AG04450 (cell line): ENCODE measurements at regions not wholly inside any gene's neighbourhood (a gene's known extent, or its start where the extent isn't known, plus 50 kb on each side); places are given as distances from the start of the nearest gene placed in this dataset.

Experiments used
- CTCF ChIA-PET: fragments of 300-600, 350-600 bp; formaldehyde crosslinking; extraction: SDS; loops from one replicate; lab custom pipeline; 2022; ENCODE audit warnings: antibody characterized with exemption, inconsistent platforms; lab: Charles Lee
- POLR2A ChIA-PET: fragments of 350-600 bp; formaldehyde crosslinking; extraction: SDS; loops from one replicate; lab custom pipeline; 2021; ENCODE audit warnings: antibody characterized with exemption, inconsistent platforms; lab: Yijun Ruan, JAX
- DNase-seq: peaks from one replicate; pipeline ENCODE4 v3.0.0-alpha.2; 2011; ENCODE audit warnings: low read depth, low spot score
- H3K27ac ChIP-seq: one replicate; pipeline ENCODE4 v1.5.1; 2012; ENCODE audit warnings: low read depth, low read length, control low read depth
- H3K27me3 ChIP-seq: one replicate; pipeline ENCODE4 v1.6.0; 2012; ENCODE audit warnings: low read length; ENCODE audit not compliant: control insufficient read depth, insufficient read depth
- H3K4me3 ChIP-seq: 2 replicates; pipeline ENCODE4 v1.5.1; 2011; ENCODE audit warnings: mild to moderate bottlenecking, low read depth, low read length, control low read depth
- H3K9me3 ChIP-seq: 2 replicates; pipeline ENCODE4 v1.5.1; 2012; ENCODE audit warnings: low read length; ENCODE audit not compliant: control insufficient read depth, insufficient read depth
- TF ChIP-seq, protein P1 (sequence below): IDR thresholded peaks from 2 replicates; pipeline ENCODE4 v1.5.1; 2011; ENCODE audit warnings: low read depth, low read length, control low read depth, inconsistent platforms

DNA sequence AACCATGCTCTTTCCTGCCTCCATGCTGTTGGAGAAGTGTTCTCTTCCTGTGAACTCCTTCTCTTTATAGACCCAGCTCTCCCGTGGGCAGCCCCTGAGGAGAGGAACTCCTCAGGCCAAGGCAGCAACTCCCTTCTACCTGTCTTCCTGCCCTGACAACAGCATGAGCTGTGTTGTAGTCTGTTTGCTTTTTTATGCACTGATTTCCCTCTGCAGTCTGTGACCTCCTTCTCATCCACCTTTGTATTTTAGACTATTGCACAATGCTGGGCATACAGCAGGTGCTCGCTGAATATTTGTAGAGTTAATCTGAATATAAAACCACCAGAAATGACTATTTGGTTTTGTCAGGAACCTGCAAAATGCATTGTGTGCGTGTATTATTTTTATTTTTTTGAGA, 152.2 kb upstream of the CHD6 start:
- H3K27me3 ChIP-seq, result peaks cover 2% of the 10 kb centered on the region
- TF ChIP-seq, protein P1, sequence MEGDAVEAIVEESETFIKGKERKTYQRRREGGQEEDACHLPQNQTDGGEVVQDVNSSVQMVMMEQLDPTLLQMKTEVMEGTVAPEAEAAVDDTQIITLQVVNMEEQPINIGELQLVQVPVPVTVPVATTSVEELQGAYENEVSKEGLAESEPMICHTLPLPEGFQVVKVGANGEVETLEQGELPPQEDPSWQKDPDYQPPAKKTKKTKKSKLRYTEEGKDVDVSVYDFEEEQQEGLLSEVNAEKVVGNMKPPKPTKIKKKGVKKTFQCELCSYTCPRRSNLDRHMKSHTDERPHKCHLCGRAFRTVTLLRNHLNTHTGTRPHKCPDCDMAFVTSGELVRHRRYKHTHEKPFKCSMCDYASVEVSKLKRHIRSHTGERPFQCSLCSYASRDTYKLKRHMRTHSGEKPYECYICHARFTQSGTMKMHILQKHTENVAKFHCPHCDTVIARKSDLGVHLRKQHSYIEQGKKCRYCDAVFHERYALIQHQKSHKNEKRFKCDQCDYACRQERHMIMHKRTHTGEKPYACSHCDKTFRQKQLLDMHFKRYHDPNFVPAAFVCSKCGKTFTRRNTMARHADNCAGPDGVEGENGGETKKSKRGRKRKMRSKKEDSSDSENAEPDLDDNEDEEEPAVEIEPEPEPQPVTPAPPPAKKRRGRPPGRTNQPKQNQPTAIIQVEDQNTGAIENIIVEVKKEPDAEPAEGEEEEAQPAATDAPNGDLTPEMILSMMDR, result no peak
- no peak overlapping the region for H3K27ac ChIP-seq
- no peak for DNase-seq
- ChIA-PET POLR2A (no interaction called here), CTCF (no interaction called here)
- H3K9me3 ChIP-seq, result no peaks in the 10 kb centered on the region
- no peak overlapping the region for H3K4me3 ChIP-seq

DNA sequence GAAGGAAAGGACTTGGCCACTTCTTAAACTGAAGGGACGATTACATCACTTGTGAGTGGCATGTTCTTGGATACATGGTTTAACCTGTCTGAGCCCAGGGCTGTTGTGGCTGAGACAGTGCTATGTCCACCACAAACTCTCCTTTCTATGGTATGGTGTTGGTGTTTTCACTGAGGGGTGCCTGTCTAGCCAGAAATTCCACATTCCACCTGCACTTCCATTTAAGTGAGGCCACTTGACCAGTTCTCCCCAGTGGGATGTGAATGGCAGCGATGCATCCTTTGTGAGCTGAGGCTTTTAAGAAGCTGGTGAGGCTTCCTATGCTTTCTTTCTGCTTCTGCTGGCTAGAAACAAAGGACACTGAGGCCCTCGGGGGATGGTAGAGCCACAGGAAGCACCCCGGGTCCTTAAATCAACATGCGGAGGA, 151.4 kb upstream of the CHD6 start:
- Histone ChIP-seq H3K27ac (no peak overlapping the region), H3K9me3 (no peaks in the 10 kb centered on the region), H3K4me3 (no peak overlapping the region), H3K27me3 (peaks cover 2% of the 10 kb centered on the region)
- TF ChIP-seq, protein P1, result no peak
- POLR2A ChIA-PET, result no interaction called here
- no peak for DNase-seq
- CTCF ChIA-PET, result no interaction called here

DNA sequence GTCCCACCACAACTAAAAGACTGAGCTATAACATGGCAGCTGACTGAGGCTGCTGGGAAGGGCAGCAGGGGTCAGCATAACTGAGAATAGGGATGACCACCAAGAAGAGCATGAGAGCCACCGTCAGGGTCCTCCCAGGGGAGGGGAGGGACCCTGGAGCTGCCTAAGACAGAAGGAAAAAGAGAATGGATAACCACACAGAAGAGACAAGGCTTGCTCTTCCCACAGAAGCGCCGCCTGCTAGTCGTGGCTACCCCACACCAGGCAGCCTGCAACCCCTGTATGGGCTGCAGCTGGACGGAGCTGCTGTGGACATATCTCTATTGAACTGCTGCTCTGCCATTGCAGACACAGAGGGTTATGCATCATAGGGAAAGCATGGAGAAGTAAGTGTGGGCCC, 132.0 kb upstream of the CHD6 start:
- H3K9me3 ChIP-seq, result no peaks in the 10 kb centered on the region
- H3K27me3 ChIP-seq, result no peaks in the 10 kb centered on the region
- no peak overlapping the region for H3K27ac ChIP-seq
- ChIA-PET POLR2A (no interaction called here), CTCF (interaction anchor here (1.9 kb wide), 1 partner anchor 16 kb away, joined by 6 read pairs; no protein-coding TSS in a partner anchor)
- no peak overlapping the region for H3K4me3 ChIP-seq
- TF ChIP-seq, protein P1, result no peak
- DNase-seq, result no peak

DNA sequence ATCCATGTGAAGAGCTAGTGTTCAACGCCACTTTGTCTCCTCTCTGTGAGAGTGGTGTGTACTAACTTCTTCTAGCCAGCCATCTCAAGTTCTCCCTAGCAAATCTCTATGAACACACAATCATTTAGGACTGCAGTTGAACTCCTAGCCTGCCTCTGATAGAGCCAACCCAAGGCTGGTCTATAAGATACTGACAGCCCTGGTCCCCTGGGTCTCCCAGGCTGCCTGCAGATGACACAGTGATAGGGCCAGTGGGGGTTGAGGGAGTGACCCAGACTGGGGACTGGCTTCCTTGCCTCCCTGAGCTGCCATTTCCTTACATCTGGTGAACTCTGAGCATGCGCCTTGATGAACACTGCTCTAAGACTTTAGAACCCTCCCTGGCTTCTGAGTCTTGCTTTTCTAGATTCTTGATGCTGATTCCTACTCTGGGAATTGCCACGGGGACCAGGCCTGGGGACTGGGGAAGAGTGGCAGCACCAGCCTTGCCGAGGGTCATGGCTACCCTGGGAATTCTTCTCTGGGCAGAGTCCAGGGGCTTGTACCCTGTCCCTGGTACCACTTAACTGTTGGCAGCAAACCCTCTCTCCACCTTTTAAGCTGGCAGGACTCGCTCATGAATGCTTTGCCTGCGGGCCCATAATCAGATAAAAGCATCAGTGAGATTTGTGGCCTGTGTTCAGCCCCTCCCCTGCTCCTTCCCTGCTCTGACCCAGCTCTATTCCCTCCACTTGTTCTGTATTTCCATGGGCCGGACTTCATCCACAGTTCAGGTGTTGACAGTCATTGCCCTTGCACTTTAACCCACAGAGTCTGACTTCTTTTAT, 130.8 kb upstream of the CHD6 start:
- no peak for DNase-seq
- CTCF ChIA-PET, result interaction anchor here (1.9 to 3.5 kb wide), 2 partner anchors 10 to 15 kb away, joined by 6 to 14 read pairs; no protein-coding TSS in a partner anchor
- POLR2A ChIA-PET, result no interaction called here

DNA sequence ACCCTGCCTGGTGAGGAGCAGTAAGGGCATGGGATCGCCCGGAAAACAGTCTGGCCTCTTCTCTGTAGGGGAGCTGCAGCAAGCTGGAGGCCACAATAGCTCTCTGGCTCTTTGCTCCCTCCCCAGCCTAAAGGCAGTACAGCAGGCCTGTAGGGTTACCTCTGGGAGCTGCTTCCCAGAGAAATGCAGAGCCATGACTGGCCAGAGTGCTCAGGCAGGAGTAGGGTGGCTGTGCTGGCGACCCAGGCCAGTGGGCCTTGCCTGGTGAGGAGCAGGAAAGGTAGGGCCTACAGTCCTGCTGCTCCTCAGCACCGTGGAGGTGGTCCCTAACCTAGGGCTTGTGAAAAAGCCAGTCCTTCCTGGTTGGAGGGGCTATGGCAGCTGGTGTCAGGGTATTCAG, 129.9 kb upstream of the CHD6 start:
- CTCF ChIA-PET, result interaction anchor here (1.7 to 3.5 kb wide), 2 partner anchors 9 to 14 kb away, joined by 5 to 14 read pairs; no protein-coding TSS in a partner anchor
- Histone ChIP-seq H3K27ac (no peak overlapping the region), H3K9me3 (no peaks in the 10 kb centered on the region), H3K4me3 (no peak overlapping the region), H3K27me3 (no peaks in the 10 kb centered on the region)
- POLR2A ChIA-PET, result no interaction called here
- TF ChIP-seq, protein P1, result no peak
- DNase-seq, result no peak

More for the DNA sequence above, 130.8 kb upstream of the CHD6 start:
- Histone ChIP-seq H3K9me3 (no peaks in the 10 kb centered on the region), H3K4me3 (no peak overlapping the region), H3K27ac (no peak overlapping the region), H3K27me3 (no peaks in the 10 kb centered on the region)
- TF ChIP-seq, protein P1, result no peak
